ENCODE measurements at regions not wholly inside any gene's neighbourhood (a gene's known extent, or its start where the extent isn't known, plus 50 kb on each side); places are given as distances from the start of the nearest gene placed in this dataset.

- H3K27ac ChIP-seq (ENCODE audit: low read depth, low read length): no peak overlapping the region
- H3K27me3 ChIP-seq (ENCODE audit: insufficient read depth, low read length, poor library complexity): no peaks in the 10 kb centered on the region
- no peak overlapping the region for H3K4me3 ChIP-seq (ENCODE audit: low read length)
- no peak overlapping the region for H3K9ac ChIP-seq (ENCODE audit: low read length)
- H3K79me1 ChIP-seq (ENCODE audit: low read length): no peaks in the 10 kb centered on the region
- H4K5ac ChIP-seq (ENCODE audit: low read length): no peak overlapping the region
- no CpG with 5 or more reads among the region's 6 CpGs for WGBS (ENCODE audit: extremely low coverage, insufficient coverage, low lambda C conversion rate)
- H3K4me2 ChIP-seq (ENCODE audit: low read length): no peak overlapping the region
- H4K8ac ChIP-seq (ENCODE audit: low read depth, low read length): no peak overlapping the region
- no peak overlapping the region for H2BK15ac ChIP-seq (replicated peaks; ENCODE audit: low read depth)
- no peaks in the 10 kb centered on the region for H3K79me2 ChIP-seq (ENCODE audit: control insufficient read depth, insufficient read depth, low read length)
- no peak overlapping the region for H3K23ac ChIP-seq (ENCODE audit: low read length)
- H2BK120ac ChIP-seq (ENCODE audit: low read depth, low read length): no peak overlapping the region
- no peak for DNase-seq
- H3K18ac ChIP-seq (ENCODE audit: low read length): no peak overlapping the region
- H3K4me1 ChIP-seq (ENCODE audit: control insufficient read depth, low read depth, low read length): no peaks in the 10 kb centered on the region
- no peak overlapping the region for H3K4ac ChIP-seq (ENCODE audit: low read depth, low read length)
- no peak overlapping the region for H3K56ac ChIP-seq (ENCODE audit: low read length)
- H3K36me3 ChIP-seq (ENCODE audit: control insufficient read depth, insufficient read depth, low read length): no peaks in the 10 kb centered on the region
- no peak overlapping the region for H2BK5ac ChIP-seq (ENCODE audit: low read length)
- H2AK5ac ChIP-seq (ENCODE audit: low read length): no peak overlapping the region
Measured at GRCh38 chr13:21949818-21950429, 279.1 kb downstream of the FGF9 start.

GRCh38 chr13:21956666-21957065 is 285.8 kb downstream of the FGF9 start:
- H2BK15ac ChIP-seq (replicated peaks; ENCODE audit: low read depth): no peak overlapping the region
- H3K56ac ChIP-seq (ENCODE audit: low read length): no peak overlapping the region
- no peaks in the 10 kb centered on the region for H3K4me1 ChIP-seq (ENCODE audit: control insufficient read depth, low read depth, low read length)
- H3K4me2 ChIP-seq (ENCODE audit: low read length): no peak overlapping the region
- H3K23ac ChIP-seq (ENCODE audit: low read length): no peak overlapping the region
- no peak for DNase-seq
- WGBS (ENCODE audit: extremely low coverage, insufficient coverage, low lambda C conversion rate): no CpG with 5 or more reads among the region's 1 CpG
- no peak overlapping the region for H3K9ac ChIP-seq (ENCODE audit: low read length)
- H4K8ac ChIP-seq (ENCODE audit: low read depth, low read length): no peak overlapping the region
- H3K4ac ChIP-seq (ENCODE audit: low read depth, low read length): no peak overlapping the region
- no peaks in the 10 kb centered on the region for H3K79me1 ChIP-seq (ENCODE audit: low read length)
- H2AK5ac ChIP-seq (ENCODE audit: low read length): no peak overlapping the region
- no peak overlapping the region for H2BK5ac ChIP-seq (ENCODE audit: low read length)
- no peak overlapping the region for H3K4me3 ChIP-seq (ENCODE audit: low read length)
- no peaks in the 10 kb centered on the region for H3K36me3 ChIP-seq (ENCODE audit: control insufficient read depth, insufficient read depth, low read length)
- no peak overlapping the region for H2BK120ac ChIP-seq (ENCODE audit: low read depth, low read length)
- no peaks in the 10 kb centered on the region for H3K27me3 ChIP-seq (ENCODE audit: insufficient read depth, low read length, poor library complexity)
- no peaks in the 10 kb centered on the region for H3K79me2 ChIP-seq (ENCODE audit: control insufficient read depth, insufficient read depth, low read length)
- H4K5ac ChIP-seq (ENCODE audit: low read length): no peak overlapping the region
- no peak overlapping the region for H3K18ac ChIP-seq (ENCODE audit: low read length)
- H3K27ac ChIP-seq (ENCODE audit: low read depth, low read length): no peak overlapping the region

- DNase-seq: no peak
- H3K9ac ChIP-seq (ENCODE audit: low read length): no peak overlapping the region
- H2BK15ac ChIP-seq (replicated peaks; ENCODE audit: low read depth): no peak overlapping the region
- no peak overlapping the region for H4K8ac ChIP-seq (ENCODE audit: low read depth, low read length)
- H2BK5ac ChIP-seq (ENCODE audit: low read length): no peak overlapping the region
- H4K5ac ChIP-seq (ENCODE audit: low read length): no peak overlapping the region
- H3K4me2 ChIP-seq (ENCODE audit: low read length): no peak overlapping the region
- H3K27me3 ChIP-seq (ENCODE audit: insufficient read depth, low read length, poor library complexity): no peaks in the 10 kb centered on the region
- no peak overlapping the region for H3K4ac ChIP-seq (ENCODE audit: low read depth, low read length)
- H3K79me1 ChIP-seq (ENCODE audit: low read length): no peaks in the 10 kb centered on the region
- H2AK5ac ChIP-seq (ENCODE audit: low read length): no peak overlapping the region
- H3K79me2 ChIP-seq (ENCODE audit: control insufficient read depth, insufficient read depth, low read length): no peaks in the 10 kb centered on the region
- H3K18ac ChIP-seq (ENCODE audit: low read length): no peak overlapping the region
- no peaks in the 10 kb centered on the region for H3K4me1 ChIP-seq (ENCODE audit: control insufficient read depth, low read depth, low read length)
- no peak overlapping the region for H3K27ac ChIP-seq (ENCODE audit: low read depth, low read length)
- H3K23ac ChIP-seq (ENCODE audit: low read length): no peak overlapping the region
- no peak overlapping the region for H3K56ac ChIP-seq (ENCODE audit: low read length)
- H3K36me3 ChIP-seq (ENCODE audit: control insufficient read depth, insufficient read depth, low read length): no peaks in the 10 kb centered on the region
- no peak overlapping the region for H2BK120ac ChIP-seq (ENCODE audit: low read depth, low read length)
- no peak overlapping the region for H3K4me3 ChIP-seq (ENCODE audit: low read length)
Measured at GRCh38 chr13:21957833-21958232, 287.0 kb downstream of the FGF9 start.

- Histone ChIP-seq H3K18ac (ENCODE audit: low read length) (no peak overlapping the region), H2BK5ac (ENCODE audit: low read length) (no peak overlapping the region), H3K79me1 (ENCODE audit: low read length) (no peaks in the 10 kb centered on the region), H3K23ac (ENCODE audit: low read length) (no peak overlapping the region), H3K4me1 (ENCODE audit: control insufficient read depth, low read depth, low read length) (no peaks in the 10 kb centered on the region), H3K36me3 (ENCODE audit: control insufficient read depth, insufficient read depth, low read length) (no peaks in the 10 kb centered on the region), H4K8ac (ENCODE audit: low read depth, low read length) (no peak overlapping the region), H3K27me3 (ENCODE audit: insufficient read depth, low read length, poor library complexity) (no peaks in the 10 kb centered on the region), H3K4ac (ENCODE audit: low read depth, low read length) (no peak overlapping the region), H2BK15ac (replicated peaks; ENCODE audit: low read depth) (no peak overlapping the region), H3K4me2 (ENCODE audit: low read length) (no peak overlapping the region), H2BK120ac (ENCODE audit: low read depth, low read length) (no peak overlapping the region), H3K4me3 (ENCODE audit: low read length) (no peak overlapping the region), H3K56ac (ENCODE audit: low read length) (no peak overlapping the region), H4K5ac (ENCODE audit: low read length) (no peak overlapping the region), H2AK5ac (ENCODE audit: low read length) (no peak overlapping the region), H3K9ac (ENCODE audit: low read length) (no peak overlapping the region), H3K27ac (ENCODE audit: low read depth, low read length) (no peak overlapping the region), H3K79me2 (ENCODE audit: control insufficient read depth, insufficient read depth, low read length) (no peaks in the 10 kb centered on the region)
- WGBS (ENCODE audit: extremely low coverage, insufficient coverage, low lambda C conversion rate): no CpG with 5 or more reads among the region's 3 CpGs
- no peak for DNase-seq
Measured at GRCh38 chr13:21960108-21960507, 289.2 kb downstream of the FGF9 start.

- Histone ChIP-seq H3K4me1 (ENCODE audit: control insufficient read depth, low read depth, low read length) (no peaks in the 10 kb centered on the region), H3K4me2 (ENCODE audit: low read length) (no peak overlapping the region), H2BK5ac (ENCODE audit: low read length) (no peak overlapping the region), H3K18ac (ENCODE audit: low read length) (no peak overlapping the region), H4K8ac (ENCODE audit: low read depth, low read length) (no peak overlapping the region), H3K27me3 (ENCODE audit: insufficient read depth, low read length, poor library complexity) (no peaks in the 10 kb centered on the region), H3K4me3 (ENCODE audit: low read length) (no peak overlapping the region), H4K5ac (ENCODE audit: low read length) (no peak overlapping the region), H3K79me1 (ENCODE audit: low read length) (no peaks in the 10 kb centered on the region), H3K79me2 (ENCODE audit: control insufficient read depth, insufficient read depth, low read length) (no peaks in the 10 kb centered on the region), H3K4ac (ENCODE audit: low read depth, low read length) (no peak overlapping the region), H3K56ac (ENCODE audit: low read length) (no peak overlapping the region), H3K9ac (ENCODE audit: low read length) (no peak overlapping the region), H3K23ac (ENCODE audit: low read length) (no peak overlapping the region), H3K27ac (ENCODE audit: low read depth, low read length) (no peak overlapping the region), H3K36me3 (ENCODE audit: control insufficient read depth, insufficient read depth, low read length) (no peaks in the 10 kb centered on the region), H2BK15ac (replicated peaks; ENCODE audit: low read depth) (no peak overlapping the region), H2BK120ac (ENCODE audit: low read depth, low read length) (no peak overlapping the region), H2AK5ac (ENCODE audit: low read length) (no peak overlapping the region)
- DNase-seq: no peak
- WGBS (ENCODE audit: extremely low coverage, insufficient coverage, low lambda C conversion rate): no CpG with 5 or more reads among the region's 5 CpGs
Measured at GRCh38 chr13:21964686-21965085, 293.8 kb downstream of the FGF9 start.

- Histone ChIP-seq H3K27ac (ENCODE audit: low read depth, low read length) (no peak overlapping the region), H3K4me2 (ENCODE audit: low read length) (no peak overlapping the region), H3K18ac (ENCODE audit: low read length) (no peak overlapping the region), H3K79me2 (ENCODE audit: control insufficient read depth, insufficient read depth, low read length) (no peaks in the 10 kb centered on the region), H2BK120ac (ENCODE audit: low read depth, low read length) (no peak overlapping the region), H4K8ac (ENCODE audit: low read depth, low read length) (no peak overlapping the region), H3K23ac (ENCODE audit: low read length) (no peak overlapping the region), H4K5ac (ENCODE audit: low read length) (no peak overlapping the region), H3K4ac (ENCODE audit: low read depth, low read length) (no peak overlapping the region), H3K4me1 (ENCODE audit: control insufficient read depth, low read depth, low read length) (no peaks in the 10 kb centered on the region), H2BK5ac (ENCODE audit: low read length) (no peak overlapping the region), H2BK15ac (replicated peaks; ENCODE audit: low read depth) (no peak overlapping the region), H3K36me3 (ENCODE audit: control insufficient read depth, insufficient read depth, low read length) (no peaks in the 10 kb centered on the region), H3K79me1 (ENCODE audit: low read length) (no peaks in the 10 kb centered on the region), H3K56ac (ENCODE audit: low read length) (no peak overlapping the region), H2AK5ac (ENCODE audit: low read length) (no peak overlapping the region), H3K4me3 (ENCODE audit: low read length) (no peak overlapping the region), H3K9ac (ENCODE audit: low read length) (no peak overlapping the region), H3K27me3 (ENCODE audit: insufficient read depth, low read length, poor library complexity) (no peaks in the 10 kb centered on the region)
- no peak for DNase-seq
- no CpG with 5 or more reads among the region's 14 CpGs for WGBS (ENCODE audit: extremely low coverage, insufficient coverage, low lambda C conversion rate)
Measured at GRCh38 chr13:21965095-21965494, 294.2 kb downstream of the FGF9 start.
